ENCODE measurements at regions not wholly inside any gene's neighbourhood (a gene's known extent, or its start where the extent isn't known, plus 50 kb on each side); places are given as distances from the start of the nearest gene placed in this dataset.

DNA sequence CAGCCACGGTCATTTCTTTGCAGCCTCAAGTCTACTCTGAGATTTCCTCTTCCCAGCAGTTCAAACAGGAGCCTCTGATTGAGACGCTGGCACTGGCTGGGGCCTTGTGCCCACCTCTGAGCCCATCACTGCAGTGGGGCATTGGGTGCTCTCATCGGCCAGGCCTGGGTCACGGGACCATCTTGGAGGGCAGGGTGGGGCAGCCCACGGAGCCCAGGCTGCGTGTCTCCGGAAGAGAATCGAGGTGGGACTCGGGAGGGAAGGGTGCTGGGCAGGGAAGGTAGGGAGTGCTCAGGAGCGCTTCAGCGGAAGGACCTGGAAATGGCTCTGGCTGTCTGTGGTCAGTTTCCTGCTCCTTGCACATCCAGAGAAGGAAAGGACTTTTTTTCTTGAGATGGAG is 82.4 kb downstream of the RTP5 start:
- H3K4me3 ChIP-seq (ENCODE audit: low read depth, low read length), result no peak overlapping the region
- H3K27me3 ChIP-seq, result 0 out of 2 replicates have a peak, but pooled peaks cover 4% of the 10 kb centered on the region

DNA sequence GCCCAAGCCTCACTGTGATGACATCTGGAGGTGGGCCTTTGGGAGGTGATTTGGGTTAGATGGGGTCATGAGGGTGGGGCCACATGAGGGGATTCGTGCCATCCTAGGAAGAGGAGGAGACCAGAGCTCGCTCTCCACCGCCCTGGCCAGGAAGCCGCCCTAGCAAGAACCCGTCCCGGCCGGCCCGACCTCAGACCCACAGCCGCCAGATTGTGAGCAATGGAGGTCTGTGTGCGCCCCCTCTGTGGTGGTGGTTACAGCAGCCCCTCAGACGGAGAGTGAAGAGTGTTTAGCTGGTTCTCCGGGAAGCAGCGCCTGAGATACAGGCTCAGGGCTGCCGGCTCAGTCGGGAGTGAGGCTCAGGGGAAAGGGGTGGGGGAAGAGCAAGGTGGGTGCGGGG is 83.3 kb downstream of the RTP5 start:
- Histone ChIP-seq H3K9me3 (no peaks in the 10 kb centered on the region), H3K36me3 (no peaks in the 10 kb centered on the region), H3K4me3 (ENCODE audit: low read depth, low read length) (no peak overlapping the region), H3K27me3 (0 out of 2 replicates have a peak, but pooled peaks cover 4% of the 10 kb centered on the region), H3K4me1 (no peaks in the 10 kb centered on the region)
- no peak for DNase-seq
- TF ChIP-seq, protein P1, sequence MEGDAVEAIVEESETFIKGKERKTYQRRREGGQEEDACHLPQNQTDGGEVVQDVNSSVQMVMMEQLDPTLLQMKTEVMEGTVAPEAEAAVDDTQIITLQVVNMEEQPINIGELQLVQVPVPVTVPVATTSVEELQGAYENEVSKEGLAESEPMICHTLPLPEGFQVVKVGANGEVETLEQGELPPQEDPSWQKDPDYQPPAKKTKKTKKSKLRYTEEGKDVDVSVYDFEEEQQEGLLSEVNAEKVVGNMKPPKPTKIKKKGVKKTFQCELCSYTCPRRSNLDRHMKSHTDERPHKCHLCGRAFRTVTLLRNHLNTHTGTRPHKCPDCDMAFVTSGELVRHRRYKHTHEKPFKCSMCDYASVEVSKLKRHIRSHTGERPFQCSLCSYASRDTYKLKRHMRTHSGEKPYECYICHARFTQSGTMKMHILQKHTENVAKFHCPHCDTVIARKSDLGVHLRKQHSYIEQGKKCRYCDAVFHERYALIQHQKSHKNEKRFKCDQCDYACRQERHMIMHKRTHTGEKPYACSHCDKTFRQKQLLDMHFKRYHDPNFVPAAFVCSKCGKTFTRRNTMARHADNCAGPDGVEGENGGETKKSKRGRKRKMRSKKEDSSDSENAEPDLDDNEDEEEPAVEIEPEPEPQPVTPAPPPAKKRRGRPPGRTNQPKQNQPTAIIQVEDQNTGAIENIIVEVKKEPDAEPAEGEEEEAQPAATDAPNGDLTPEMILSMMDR (IDR thresholded peaks at IDR 0.05; ENCODE audit: low read depth, low read length), result no peak

More for the DNA sequence above, 82.4 kb downstream of the RTP5 start:
- Histone ChIP-seq H3K4me1 (no peaks in the 10 kb centered on the region), H3K9me3 (no peaks in the 10 kb centered on the region), H3K36me3 (no peaks in the 10 kb centered on the region)
- no peak for DNase-seq
- TF ChIP-seq, protein P1 (IDR thresholded peaks at IDR 0.05; ENCODE audit: low read depth, low read length), result no peak

DNA sequence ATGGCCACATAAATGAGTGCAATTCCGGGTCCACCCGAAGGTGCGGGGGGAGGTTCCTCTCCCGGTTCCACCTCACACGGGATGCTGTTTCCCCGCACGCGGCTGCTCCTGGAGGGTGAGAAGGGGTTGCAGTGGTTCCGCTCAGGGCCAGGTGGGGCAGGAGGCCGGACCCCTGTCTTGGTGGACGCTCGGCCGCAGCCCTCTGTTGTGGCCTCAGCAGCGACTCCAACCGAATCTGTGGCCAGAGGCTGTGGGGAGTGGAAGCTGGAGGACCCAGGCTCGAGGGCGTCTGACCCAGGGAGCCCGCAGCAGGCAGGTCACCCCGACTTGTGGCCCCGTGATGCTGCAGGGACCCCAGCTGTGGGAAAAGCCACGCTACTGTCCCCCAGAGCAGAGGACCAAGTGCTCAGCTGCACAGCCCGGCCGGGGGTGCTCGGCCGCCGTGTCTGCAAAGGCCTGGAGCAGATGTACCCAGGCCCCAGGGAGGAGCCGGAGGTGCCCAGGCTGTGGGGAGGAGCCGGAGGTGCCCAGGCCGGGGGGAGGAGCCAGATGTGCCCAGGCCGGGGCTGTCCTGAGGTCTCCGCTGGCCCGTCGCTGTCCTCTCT is 83.9 kb downstream of the RTP5 start:
- H3K9me3 ChIP-seq, result no peaks in the 10 kb centered on the region
- TF ChIP-seq, protein P1 (IDR thresholded peaks at IDR 0.05; ENCODE audit: low read depth, low read length), result no peak
- no peaks in the 10 kb centered on the region for H3K4me1 ChIP-seq
- H3K36me3 ChIP-seq, result no peaks in the 10 kb centered on the region
- no peak for DNase-seq
- 0 out of 2 replicates have a peak, but pooled peaks cover 4% of the 10 kb centered on the region for H3K27me3 ChIP-seq
- no peak overlapping the region for H3K4me3 ChIP-seq (ENCODE audit: low read depth, low read length)

DNA sequence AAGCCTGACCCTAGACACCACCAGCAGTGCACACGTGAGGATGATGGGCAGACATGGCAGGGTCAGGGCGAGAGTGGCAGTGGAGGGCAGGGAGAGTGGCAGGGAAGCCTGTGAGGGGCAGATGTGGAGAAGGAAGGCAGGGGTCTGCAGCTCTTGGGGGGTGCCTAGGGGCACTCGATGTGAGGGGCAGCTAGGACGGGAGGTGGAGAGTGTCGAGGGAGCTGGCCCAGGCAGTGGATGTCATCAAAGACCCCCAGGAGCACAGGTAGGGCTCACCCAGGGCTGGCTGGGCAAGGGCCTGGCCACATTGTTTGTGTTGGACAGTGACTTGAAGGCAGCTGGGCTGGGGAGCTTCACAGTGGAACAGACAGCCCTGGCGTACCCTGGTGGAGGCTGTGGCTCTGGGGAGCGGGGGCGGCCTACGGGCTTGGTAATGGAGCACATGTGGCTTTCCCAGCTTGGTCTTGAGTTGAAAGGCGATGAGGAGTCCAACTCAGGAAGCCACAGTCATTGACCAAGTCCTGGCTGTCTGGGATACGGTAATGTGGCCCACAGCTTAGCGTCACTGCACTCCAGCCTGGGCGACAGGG is 87.1 kb downstream of the RTP5 start:
- no peaks in the 10 kb centered on the region for H3K27me3 ChIP-seq
- H3K4me1 ChIP-seq, result no peaks in the 10 kb centered on the region; the same call in 1 of the 2 replicates
- H3K4me3 ChIP-seq (ENCODE audit: low read depth, low read length), result no peak overlapping the region
- no peaks in the 10 kb centered on the region for H3K36me3 ChIP-seq
- H3K9me3 ChIP-seq, result no peaks in the 10 kb centered on the region
- TF ChIP-seq, protein P1 (IDR thresholded peaks at IDR 0.05; ENCODE audit: low read depth, low read length), result no peak
- DNase-seq, result no peak

DNA sequence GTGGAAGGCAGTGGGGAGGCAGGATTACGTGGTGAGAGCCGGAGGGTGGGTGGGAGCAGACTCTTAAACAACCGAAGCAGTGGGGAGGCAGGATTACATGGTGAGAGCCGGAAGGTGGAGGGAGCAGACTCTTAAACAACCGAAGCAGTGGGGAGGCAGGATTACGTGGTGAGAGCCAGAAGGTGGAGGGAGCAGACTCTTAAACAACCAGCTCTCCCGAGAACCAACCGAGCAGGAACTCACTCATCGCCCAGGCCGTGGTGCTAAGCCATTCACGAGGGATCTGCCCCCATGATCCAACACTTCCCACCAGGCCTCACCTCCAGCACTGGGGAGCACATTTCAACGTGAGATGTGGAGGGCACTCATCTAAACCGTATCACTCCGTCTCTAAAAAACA is 87.7 kb downstream of the RTP5 start:
- H3K4me1 ChIP-seq, result no peaks in the 10 kb centered on the region; the same call in 1 of the 2 replicates
- H3K27me3 ChIP-seq, result no peaks in the 10 kb centered on the region

More for the DNA sequence above, 87.7 kb downstream of the RTP5 start:
- Histone ChIP-seq H3K4me3 (ENCODE audit: low read depth, low read length) (no peak overlapping the region), H3K36me3 (no peaks in the 10 kb centered on the region), H3K9me3 (no peaks in the 10 kb centered on the region)
- TF ChIP-seq, protein P1 (IDR thresholded peaks at IDR 0.05; ENCODE audit: low read depth, low read length), result no peak
- no peak for DNase-seq

Measured in BE2C (cell line).